ENCODE measurements at regions not wholly inside any gene's neighbourhood (a gene's known extent, or its start where the extent isn't known, plus 50 kb on each side); places are given as distances from the start of the nearest gene placed in this dataset.

DNA sequence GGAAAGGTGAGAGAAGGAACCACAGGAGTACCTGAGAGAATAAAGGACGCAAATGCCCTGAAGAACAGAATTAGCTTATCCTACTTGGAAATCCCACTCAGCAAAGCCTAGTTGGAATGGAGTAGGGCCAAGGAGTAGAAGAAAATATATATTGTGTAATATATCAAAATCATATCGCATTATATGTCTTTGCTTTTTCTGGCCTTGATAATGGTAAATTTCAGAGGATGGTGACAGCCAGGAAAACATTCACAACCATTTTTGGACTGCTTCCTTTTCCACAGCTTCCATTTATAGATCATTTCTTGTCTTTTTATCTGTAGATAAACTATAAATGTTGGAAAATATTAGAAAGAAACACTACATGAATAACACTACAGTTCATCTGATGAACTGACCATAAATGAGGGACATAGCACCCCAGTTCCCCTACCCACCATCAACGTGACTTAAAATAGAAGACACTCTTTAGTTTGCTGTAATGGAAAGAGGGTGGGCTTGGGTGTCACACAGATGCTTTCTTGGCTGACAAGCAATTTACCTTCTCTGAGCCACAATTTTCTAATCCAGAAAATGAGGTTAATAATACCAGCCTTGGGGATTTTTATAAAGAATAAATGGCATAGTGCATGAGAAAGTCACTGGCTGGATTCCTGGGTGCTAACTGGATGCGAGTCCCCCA, 569.6 kb downstream of the NTRK3 start:
- TF ChIP-seq, protein P1, sequence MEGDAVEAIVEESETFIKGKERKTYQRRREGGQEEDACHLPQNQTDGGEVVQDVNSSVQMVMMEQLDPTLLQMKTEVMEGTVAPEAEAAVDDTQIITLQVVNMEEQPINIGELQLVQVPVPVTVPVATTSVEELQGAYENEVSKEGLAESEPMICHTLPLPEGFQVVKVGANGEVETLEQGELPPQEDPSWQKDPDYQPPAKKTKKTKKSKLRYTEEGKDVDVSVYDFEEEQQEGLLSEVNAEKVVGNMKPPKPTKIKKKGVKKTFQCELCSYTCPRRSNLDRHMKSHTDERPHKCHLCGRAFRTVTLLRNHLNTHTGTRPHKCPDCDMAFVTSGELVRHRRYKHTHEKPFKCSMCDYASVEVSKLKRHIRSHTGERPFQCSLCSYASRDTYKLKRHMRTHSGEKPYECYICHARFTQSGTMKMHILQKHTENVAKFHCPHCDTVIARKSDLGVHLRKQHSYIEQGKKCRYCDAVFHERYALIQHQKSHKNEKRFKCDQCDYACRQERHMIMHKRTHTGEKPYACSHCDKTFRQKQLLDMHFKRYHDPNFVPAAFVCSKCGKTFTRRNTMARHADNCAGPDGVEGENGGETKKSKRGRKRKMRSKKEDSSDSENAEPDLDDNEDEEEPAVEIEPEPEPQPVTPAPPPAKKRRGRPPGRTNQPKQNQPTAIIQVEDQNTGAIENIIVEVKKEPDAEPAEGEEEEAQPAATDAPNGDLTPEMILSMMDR (conservative IDR thresholded peaks at IDR 0.05 in 1 of 2, IDR thresholded peaks at IDR 0.05 in 1 of 2; ENCODE audit: extremely low read depth in 1 of 2, insufficient read depth in 1 of 2, low read depth in 1 of 2, low read length in 2 of 2): no peak
- no peak for TF ChIP-seq EZH2 (IDR thresholded peaks at IDR 0.05; ENCODE audit: borderline replicate concordance, low read length)

Measured in mammary epithelial cell (primary cell).